Neuronal stem cell (in vitro differentiated cells): ENCODE measurements at regions not wholly inside any gene's neighbourhood (a gene's known extent, or its start where the extent isn't known, plus 50 kb on each side); places are given as distances from the start of the nearest gene placed in this dataset.
"Not testable (repeated sequence)": the region's sequence is repeated elsewhere in the genome, so short reads cannot be mapped to it uniquely, and the experiment has no call there.

Source experiments
- DNase-seq: peaks from one replicate; pipeline ENCODE4 v3.0.0-alpha.2; 2013; ENCODE audit warnings: low spot score
- H2AFZ ChIP-seq: one replicate; pipeline ENCODE4 v1.6.1; 2013; ENCODE audit warnings: mild to moderate bottlenecking, low read length, inconsistent platforms
- H2AK5ac ChIP-seq: 2 replicates; pipeline ENCODE4 v1.6.1; 2013; ENCODE audit warnings: low read depth, mild to moderate bottlenecking, inconsistent platforms, low read length, moderate library complexity, mixed read lengths
- H2BK120ac ChIP-seq: 2 replicates; pipeline ENCODE4 v1.6.1; 2013; ENCODE audit warnings: low read depth, mild to moderate bottlenecking, inconsistent platforms, low read length, moderate library complexity, mixed read lengths
- H2BK12ac ChIP-seq: one replicate; pipeline ENCODE4 v1.6.1; 2013; ENCODE audit warnings: low read length, inconsistent platforms
- H2BK15ac ChIP-seq: 2 replicates; pipeline ENCODE4 v1.6.1; 2013; ENCODE audit warnings: mild to moderate bottlenecking, low read length, inconsistent platforms, mixed read lengths
- H2BK5ac ChIP-seq: one replicate; pipeline ENCODE4 v1.6.1; 2013; ENCODE audit warnings: inconsistent platforms, mild to moderate bottlenecking, low read length, moderate library complexity
- H3K14ac ChIP-seq: one replicate; pipeline ENCODE4 v1.6.1; 2013; ENCODE audit warnings: low read length, inconsistent platforms
- H3K18ac ChIP-seq: 2 replicates; pipeline ENCODE4 v1.6.1; 2013; ENCODE audit warnings: low read length, inconsistent platforms
- H3K23ac ChIP-seq: 2 replicates; pipeline ENCODE4 v1.6.1; 2013; ENCODE audit warnings: low read depth, mild to moderate bottlenecking, mixed read lengths, low read length, inconsistent platforms; ENCODE audit not compliant: poor library complexity
- H3K27ac ChIP-seq: replicated peaks from 3 replicates; pipeline ENCODE4 v1.5.1; 2013; ENCODE audit warnings: low read length, inconsistent platforms
- H3K27me3 ChIP-seq, 3 experiments: 2 replicates each; pipeline ENCODE4 v1.6.1; 2013; ENCODE audit warnings: low read length in 3 of 3, mild to moderate bottlenecking in 2 of 3, inconsistent platforms in 1 of 3, low read depth in 1 of 3, mixed read lengths in 1 of 3, moderate library complexity in 1 of 3; ENCODE audit not compliant: control insufficient read depth in 3 of 3, insufficient read depth in 3 of 3
- H3K36me3 ChIP-seq, 2 donors: replicated peaks in 1 of 2; 2 replicates each; pipeline ENCODE4 v1.6.1; 2013; ENCODE audit warnings: low read length in 2 of 2; ENCODE audit not compliant: control insufficient read depth in 2 of 2, insufficient read depth in 2 of 2
- H3K4ac ChIP-seq: 2 replicates; pipeline ENCODE4 v1.6.1; 2013; ENCODE audit warnings: inconsistent platforms, mild to moderate bottlenecking, low read length, moderate library complexity
- H3K4me1 ChIP-seq, 2 donors: 1 replicate in 1 of 2; 2 replicates in 1 of 2; pipeline ENCODE4 v1.6.1; 2013; ENCODE audit warnings: low read length in 2 of 2, low read depth in 1 of 2; ENCODE audit not compliant: control insufficient read depth in 2 of 2, insufficient read depth in 1 of 2
- H3K4me2 ChIP-seq: one replicate; pipeline ENCODE4 v1.6.1; 2013; ENCODE audit warnings: mild to moderate bottlenecking, low read length, inconsistent platforms; ENCODE audit not compliant: insufficient read depth, poor library complexity, severe bottlenecking
- H3K4me3 ChIP-seq, 2 donors: 2 replicates each; pipeline ENCODE4 v1.5.1; 2013; ENCODE audit warnings: low read length in 2 of 2, mild to moderate bottlenecking in 2 of 2, inconsistent platforms in 1 of 2, moderate library complexity in 1 of 2
- H3K79me1 ChIP-seq: one replicate; pipeline ENCODE4 v1.6.1; 2013; ENCODE audit warnings: low read depth, mild to moderate bottlenecking, inconsistent platforms, low read length, moderate library complexity
- H3K9ac ChIP-seq: one replicate; pipeline ENCODE4 v1.6.1; 2013; ENCODE audit warnings: mild to moderate bottlenecking, low read depth, low read length, inconsistent platforms; ENCODE audit not compliant: poor library complexity
- H3K9me3 ChIP-seq, 2 donors: replicated peaks in 1 of 2; 2 replicates each; pipeline versions ENCODE3 to v1.6.1; 2013; ENCODE audit warnings: low read length in 2 of 2, mild to moderate bottlenecking in 2 of 2, inconsistent platforms in 1 of 2, low read depth in 1 of 2, mixed read lengths in 1 of 2, moderate library complexity in 1 of 2; ENCODE audit not compliant: control insufficient read depth in 2 of 2, insufficient read depth in 1 of 2
- H4K8ac ChIP-seq: one replicate; pipeline ENCODE4 v1.6.1; 2013; ENCODE audit warnings: low read depth, mild to moderate bottlenecking, inconsistent platforms, low read length, moderate library complexity
- H4K91ac ChIP-seq: one replicate; pipeline ENCODE4 v1.6.1; 2013; ENCODE audit warnings: low read length, low read depth, mild to moderate bottlenecking, inconsistent platforms; ENCODE audit not compliant: poor library complexity
- whole genome bisulfite sequencing, 2 donors: extraction: QIAGEN DNeasy Blood & Tissue Kit; methylation state at CpG; one replicate each; pipeline ENCODE4 v1.1.7; 2013; ENCODE audit warnings: missing lambda C conversion rate in 2 of 2, mixed read lengths in 1 of 2; ENCODE audit not compliant: insufficient read length in 2 of 2, insufficient replicate concordance in 1 of 2; ENCODE audit errors: extremely low coverage in 2 of 2; 5-methylcytosine and 5-hydroxymethylcytosine counted together

DNA sequence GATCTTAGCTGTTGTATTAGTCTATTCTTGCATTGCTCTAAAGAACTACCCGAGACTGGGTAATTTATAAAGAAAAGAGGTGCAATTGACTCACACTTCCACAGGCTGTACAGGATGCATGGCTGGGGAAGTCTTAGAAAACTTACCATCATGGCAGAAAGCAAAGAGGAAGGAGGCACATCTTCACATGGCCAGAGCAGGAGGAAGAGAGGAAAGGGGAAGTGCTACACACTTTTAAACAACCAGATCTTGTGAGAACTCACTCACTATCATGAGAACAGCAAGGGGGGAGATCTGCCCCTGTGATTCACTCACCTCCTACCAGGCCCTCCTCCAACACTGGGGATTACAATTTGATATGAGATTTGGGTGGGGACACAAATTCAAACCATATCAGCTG, 494.2 kb upstream of the CCDC196 start:
- H3K79me1 ChIP-seq, H3K36me3 ChIP-seq, H3K4me3 ChIP-seq, H3K23ac ChIP-seq, H3K27me3 ChIP-seq, H3K14ac ChIP-seq, H2BK15ac ChIP-seq, H3K4ac ChIP-seq, H3K18ac ChIP-seq, H3K9ac ChIP-seq, H2AFZ ChIP-seq, H3K9me3 ChIP-seq, H4K91ac ChIP-seq, H2BK5ac ChIP-seq, H4K8ac ChIP-seq, H3K27ac ChIP-seq, H3K4me2 ChIP-seq, DNase-seq, H2AK5ac ChIP-seq, H2BK120ac ChIP-seq, H2BK12ac ChIP-seq: not testable (repeated sequence)
- H3K4me1 ChIP-seq: peaks cover 0 to 16% of the 10 kb centered on the region in 2 donors
- WGBS, 2 donors: no CpG with 5 or more reads among the region's 1 CpG

DNA sequence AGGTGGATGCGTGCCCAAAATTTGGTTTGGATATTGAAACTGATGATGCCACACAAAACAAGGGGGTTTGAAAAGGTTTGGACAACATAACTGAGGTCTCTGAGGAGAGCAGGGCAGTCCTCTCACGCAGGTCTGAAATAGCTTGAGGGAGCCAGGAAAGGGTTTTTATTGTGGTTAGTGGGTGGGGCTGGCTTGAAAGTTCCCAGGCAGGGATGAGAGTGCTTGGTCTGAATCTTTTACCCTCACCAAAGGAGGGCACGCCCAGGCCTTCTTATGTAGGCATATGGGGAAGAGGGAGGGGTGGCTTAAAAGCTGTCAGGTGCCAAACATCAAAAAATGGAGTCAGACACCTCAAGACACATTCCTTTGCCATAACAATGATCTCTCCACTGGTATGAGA, 493.1 kb upstream of the CCDC196 start:
- no peak overlapping the region for H3K23ac ChIP-seq
- no peak for DNase-seq
- peak overlapping the region; percentile 10 for H2BK120ac ChIP-seq
- no peak overlapping the region for H2AFZ ChIP-seq
- no CpG with 5 or more reads among the region's 3 CpGs for WGBS, 2 donors
- H3K18ac ChIP-seq: peak overlapping the region; percentile 20
- H3K4me2 ChIP-seq: no peak overlapping the region
- H3K9ac ChIP-seq: no peak overlapping the region
- no peaks in the 10 kb centered on the region for H3K9me3 ChIP-seq
- H4K91ac ChIP-seq: no peak overlapping the region
- peaks cover 0 to 16% of the 10 kb centered on the region in 2 donors for H3K4me1 ChIP-seq
- no peaks in the 10 kb centered on the region for H3K79me1 ChIP-seq
- peak overlapping the region; percentile 61 for H2BK15ac ChIP-seq
- H3K4me3 ChIP-seq: no peak overlapping the region
- no peak overlapping the region for H2BK5ac ChIP-seq
- peak overlapping the region; percentile 8 for H2BK12ac ChIP-seq
- H3K27ac ChIP-seq: no peak overlapping the region
- H3K14ac ChIP-seq: no peak overlapping the region
- H3K36me3 ChIP-seq: no peaks in the 10 kb centered on the region
- no peak overlapping the region for H4K8ac ChIP-seq
- H2AK5ac ChIP-seq: peak overlapping the region; percentile 46
- no peak overlapping the region for H3K4ac ChIP-seq
- no peaks in the 10 kb centered on the region for H3K27me3 ChIP-seq

- no peak overlapping the region for H3K18ac ChIP-seq
- no peak overlapping the region for H2AK5ac ChIP-seq
- no peak overlapping the region for H4K91ac ChIP-seq
- peak overlapping the region; percentile 75 for H3K27ac ChIP-seq
- H3K9me3 ChIP-seq: peaks cover 0 to 4% of the 10 kb centered on the region in 2 donors
- H3K14ac ChIP-seq: no peak overlapping the region
- H2BK12ac ChIP-seq: no peak overlapping the region
- peak; percentile 61 for DNase-seq
- no peaks in the 10 kb centered on the region for H3K36me3 ChIP-seq
- no peak overlapping the region for H3K4me3 ChIP-seq
- no peaks in the 10 kb centered on the region for H3K27me3 ChIP-seq
- H3K4me1 ChIP-seq: peaks cover 0 to 16% of the 10 kb centered on the region in 2 donors
- no peak overlapping the region for H3K23ac ChIP-seq
- no peak overlapping the region for H3K9ac ChIP-seq
- H3K4ac ChIP-seq: no peak overlapping the region
- WGBS, 2 donors: no CpG with 5 or more reads among the region's 5 CpGs
- no peaks in the 10 kb centered on the region for H3K79me1 ChIP-seq
- no peak overlapping the region for H2BK120ac ChIP-seq
- H4K8ac ChIP-seq: no peak overlapping the region
- peak overlapping the region; percentile 35 for H3K4me2 ChIP-seq
- H2BK5ac ChIP-seq: no peak overlapping the region
- H2BK15ac ChIP-seq: no peak overlapping the region
- no peak overlapping the region for H2AFZ ChIP-seq
Observed at GRCh38 chr14:65993996-65994395, 492.2 kb upstream of the CCDC196 start.

GRCh38 chr14:65997347-65997746, 488.8 kb upstream of the CCDC196 start:
- no peaks in the 10 kb centered on the region for H3K27me3 ChIP-seq

More at GRCh38 chr14:65997347-65997746, 488.8 kb upstream of the CCDC196 start:
- no peaks in the 10 kb centered on the region for H3K36me3 ChIP-seq
- no CpG with 5 or more reads among the region's 2 CpGs for WGBS, 2 donors
- no peak overlapping the region for H3K18ac ChIP-seq
- H2BK15ac ChIP-seq: no peak overlapping the region
- H2AFZ ChIP-seq: no peak overlapping the region
- no peak for DNase-seq
- no peaks in the 10 kb centered on the region for H3K79me1 ChIP-seq
- H3K14ac ChIP-seq: no peak overlapping the region
- H3K4me2 ChIP-seq: no peak overlapping the region
- H3K4me3 ChIP-seq: no peak overlapping the region
- H2AK5ac ChIP-seq: no peak overlapping the region
- H4K8ac ChIP-seq: no peak overlapping the region
- H3K4ac ChIP-seq: no peak overlapping the region
- H3K4me1 ChIP-seq: peaks cover 0 to 16% of the 10 kb centered on the region in 2 donors
- H2BK12ac ChIP-seq: no peak overlapping the region
- no peak overlapping the region for H2BK120ac ChIP-seq
- H3K9ac ChIP-seq: no peak overlapping the region
- no peak overlapping the region for H3K23ac ChIP-seq
- no peak overlapping the region for H3K27ac ChIP-seq
- no peak overlapping the region for H4K91ac ChIP-seq
- H3K9me3 ChIP-seq: peaks cover 0 to 11% of the 10 kb centered on the region in 2 donors
- H2BK5ac ChIP-seq: no peak overlapping the region
